PFSK-1 (cell line): ENCODE measurements at regions not wholly inside any gene's neighbourhood (a gene's known extent, or its start where the extent isn't known, plus 50 kb on each side); places are given as distances from the start of the nearest gene placed in this dataset.

ENCODE experiments used
- POLR2AphosphoS5 ChIP-seq: IDR thresholded peaks from 2 replicates; pipeline ENCODE4 v1.6.1; 2012; ENCODE audit warnings: low read depth, mild to moderate bottlenecking, control low read depth, low read length, moderate library complexity
- SIN3A ChIP-seq: IDR thresholded peaks from 2 replicates; pipeline ENCODE4 v1.6.1; 2012; ENCODE audit warnings: mild to moderate bottlenecking, low read length, moderate library complexity, borderline replicate concordance; ENCODE audit not compliant: insufficient read depth
- TAF1 ChIP-seq: IDR thresholded peaks from 2 replicates; pipeline ENCODE4 v1.6.1; 2012; ENCODE audit warnings: low read length, control low read depth, borderline replicate concordance; ENCODE audit not compliant: insufficient read depth
- TF ChIP-seq, protein P1 (sequence below), 2 experiments: IDR thresholded peaks; 2 replicates each; pipeline versions ENCODE4 v1.6.1 to v1.8.0; 2011 to 2012; ENCODE audit warnings: low read depth in 2 of 2, low read length in 2 of 2, control low read depth in 1 of 2, inconsistent platforms in 1 of 2, mild to moderate bottlenecking in 1 of 2, moderate library complexity in 1 of 2; ENCODE audit not compliant: insufficient read depth in 1 of 2

DNA sequence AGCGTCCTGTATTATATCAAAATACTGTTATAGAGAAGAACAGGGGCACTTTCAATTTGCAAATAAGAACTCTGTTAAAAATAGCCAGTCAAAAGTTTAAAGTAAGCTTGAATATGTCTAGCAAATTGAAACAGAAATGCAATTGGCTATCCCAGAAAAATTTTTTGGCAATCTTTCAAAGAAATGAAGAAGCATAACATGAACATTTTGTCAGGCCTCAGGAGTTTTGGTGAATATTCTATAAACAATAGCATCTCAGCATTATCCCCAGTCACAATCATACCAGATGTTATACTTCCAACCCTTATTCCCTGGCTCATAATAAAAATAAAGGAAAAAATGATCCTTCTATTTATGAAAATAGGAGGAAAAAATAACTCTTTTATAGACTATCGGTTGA, 252.4 kb downstream of the GRB14 start:
- no peak for TF ChIP-seq POLR2AphosphoS5
- TF ChIP-seq SIN3A: no peak
- TF ChIP-seq, protein P1, sequence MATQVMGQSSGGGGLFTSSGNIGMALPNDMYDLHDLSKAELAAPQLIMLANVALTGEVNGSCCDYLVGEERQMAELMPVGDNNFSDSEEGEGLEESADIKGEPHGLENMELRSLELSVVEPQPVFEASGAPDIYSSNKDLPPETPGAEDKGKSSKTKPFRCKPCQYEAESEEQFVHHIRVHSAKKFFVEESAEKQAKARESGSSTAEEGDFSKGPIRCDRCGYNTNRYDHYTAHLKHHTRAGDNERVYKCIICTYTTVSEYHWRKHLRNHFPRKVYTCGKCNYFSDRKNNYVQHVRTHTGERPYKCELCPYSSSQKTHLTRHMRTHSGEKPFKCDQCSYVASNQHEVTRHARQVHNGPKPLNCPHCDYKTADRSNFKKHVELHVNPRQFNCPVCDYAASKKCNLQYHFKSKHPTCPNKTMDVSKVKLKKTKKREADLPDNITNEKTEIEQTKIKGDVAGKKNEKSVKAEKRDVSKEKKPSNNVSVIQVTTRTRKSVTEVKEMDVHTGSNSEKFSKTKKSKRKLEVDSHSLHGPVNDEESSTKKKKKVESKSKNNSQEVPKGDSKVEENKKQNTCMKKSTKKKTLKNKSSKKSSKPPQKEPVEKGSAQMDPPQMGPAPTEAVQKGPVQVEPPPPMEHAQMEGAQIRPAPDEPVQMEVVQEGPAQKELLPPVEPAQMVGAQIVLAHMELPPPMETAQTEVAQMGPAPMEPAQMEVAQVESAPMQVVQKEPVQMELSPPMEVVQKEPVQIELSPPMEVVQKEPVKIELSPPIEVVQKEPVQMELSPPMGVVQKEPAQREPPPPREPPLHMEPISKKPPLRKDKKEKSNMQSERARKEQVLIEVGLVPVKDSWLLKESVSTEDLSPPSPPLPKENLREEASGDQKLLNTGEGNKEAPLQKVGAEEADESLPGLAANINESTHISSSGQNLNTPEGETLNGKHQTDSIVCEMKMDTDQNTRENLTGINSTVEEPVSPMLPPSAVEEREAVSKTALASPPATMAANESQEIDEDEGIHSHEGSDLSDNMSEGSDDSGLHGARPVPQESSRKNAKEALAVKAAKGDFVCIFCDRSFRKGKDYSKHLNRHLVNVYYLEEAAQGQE (IDR thresholded peaks at IDR 0.05; ENCODE audit: insufficient read depth in 1 of 2, low read depth in 2 of 2, low read length in 2 of 2): no peak
- TF ChIP-seq TAF1: no peak
